Hindlimb muscle (tissue), 1 donor: ENCODE measurements at regions not wholly inside any gene's neighbourhood (a gene's known extent, or its start where the extent isn't known, plus 50 kb on each side); places are given as distances from the start of the nearest gene placed in this dataset.
"Not testable (repeated sequence)": the region's sequence is repeated elsewhere in the genome, so short reads cannot be mapped to it uniquely, and the experiment has no call there.

ENCODE experiments used
- DNase-seq: peaks from one replicate; pipeline ENCODE4 v3.0.0-alpha.2; 2013

GRCh38 chr12:105423237-105423636 lies 92.7 kb downstream of the C12orf75 start:
- DNase-seq, result no peak

DNA sequence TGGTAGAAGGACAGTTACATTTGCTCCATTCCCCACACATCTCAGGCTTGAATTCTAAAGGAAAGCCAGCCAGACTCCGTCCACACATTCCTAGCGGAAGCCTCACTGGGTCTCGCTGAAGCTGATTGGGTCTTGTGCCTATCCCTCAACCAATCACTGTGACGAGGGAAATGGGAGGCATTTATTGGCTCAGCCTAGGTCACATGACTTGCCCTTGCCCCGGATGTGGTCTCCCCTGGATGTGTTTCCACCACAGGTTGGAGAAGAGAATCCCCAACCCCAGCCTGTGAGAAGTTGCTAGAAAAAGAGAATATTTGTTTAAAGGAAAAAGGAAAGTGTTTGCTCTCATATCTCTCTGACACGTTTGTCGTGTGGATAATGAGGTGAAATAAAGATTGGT lies 93.4 kb downstream of the C12orf75 start:
- DNase-seq, result no peak

DNA sequence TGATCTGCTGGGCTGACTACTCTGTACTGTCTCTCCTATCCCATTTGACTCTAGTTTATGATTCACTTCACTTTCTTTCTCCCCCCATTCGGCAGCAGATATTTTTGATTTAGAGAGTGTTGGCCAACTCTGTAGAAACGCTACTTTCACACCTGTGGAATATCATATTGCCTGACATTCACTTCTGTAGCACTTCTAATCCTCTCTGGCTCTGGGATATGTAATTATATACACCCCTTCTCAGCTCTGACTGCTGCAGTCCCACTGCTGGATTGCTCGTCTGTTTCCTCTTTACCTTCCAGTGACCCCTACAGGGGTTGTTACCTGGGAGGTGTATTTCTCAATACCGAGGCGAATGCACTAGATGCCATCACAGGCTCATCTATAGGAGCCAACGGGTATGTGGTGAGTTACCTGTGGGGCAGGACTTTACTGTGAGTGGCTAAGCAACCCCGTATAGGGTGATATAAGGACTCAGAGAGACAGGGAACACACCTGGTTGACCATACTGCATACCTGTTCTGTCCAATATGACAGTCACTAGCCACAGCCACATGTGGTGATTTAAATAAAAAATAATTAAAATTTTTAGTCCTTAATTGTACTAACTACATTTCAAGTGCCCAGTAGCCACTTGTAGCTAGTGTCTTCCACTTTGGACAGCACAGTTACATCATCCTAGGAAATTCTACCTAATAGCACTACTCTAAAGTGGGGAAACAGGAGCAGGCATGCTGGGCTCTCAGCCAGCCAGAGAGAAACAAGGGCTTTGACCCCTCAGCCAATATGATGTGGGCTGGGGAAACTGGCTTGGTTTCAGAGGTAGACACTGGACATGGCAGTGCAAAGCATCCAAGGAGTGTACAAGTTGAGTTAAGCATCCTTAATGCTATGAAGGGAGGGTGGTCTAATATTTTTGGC lies 95.0 kb downstream of the C12orf75 start:
- no peak for DNase-seq

GRCh38 chr12:105426766-105427165 lies 96.3 kb downstream of the C12orf75 start:
- no peak for DNase-seq

DNA sequence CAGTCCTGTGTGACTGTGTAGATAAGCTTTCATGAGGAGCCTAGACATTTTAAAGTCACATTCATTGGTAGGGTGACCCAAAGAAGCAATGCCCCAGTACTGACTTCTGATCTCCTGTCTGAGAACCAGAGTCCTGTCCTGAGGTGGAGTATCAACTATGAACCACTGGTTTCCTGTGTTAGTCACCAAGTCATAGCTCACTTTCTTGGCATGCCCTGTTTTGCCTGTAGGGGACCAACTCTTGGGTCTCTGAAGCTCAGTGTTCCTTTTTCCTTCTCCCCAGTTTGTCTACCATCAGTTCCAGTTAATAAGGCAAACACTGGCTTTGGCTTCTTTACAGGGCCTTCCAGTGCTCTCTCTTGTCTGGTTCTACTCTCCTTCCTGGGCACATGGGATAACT lies 97.4 kb downstream of the C12orf75 start:
- DNase-seq, result no peak

GRCh38 chr12:105428793-105429395 lies 98.4 kb downstream of the C12orf75 start:
- DNase-seq, result no peak

GRCh38 chr12:105429511-105429910 lies 99.0 kb downstream of the C12orf75 start:
- DNase-seq, result no peak

GRCh38 chr12:105431537-105432100 lies 101.1 kb downstream of the C12orf75 start:
- DNase-seq, result no peak

GRCh38 chr12:105433804-105434203 lies 103.3 kb downstream of the C12orf75 start:
- DNase-seq, result no peak

GRCh38 chr12:105436636-105437035 lies 106.1 kb downstream of the C12orf75 start:
- DNase-seq, result no peak

GRCh38 chr12:105440037-105440664 lies 109.7 kb downstream of the C12orf75 start:
- DNase-seq, result no peak

DNA sequence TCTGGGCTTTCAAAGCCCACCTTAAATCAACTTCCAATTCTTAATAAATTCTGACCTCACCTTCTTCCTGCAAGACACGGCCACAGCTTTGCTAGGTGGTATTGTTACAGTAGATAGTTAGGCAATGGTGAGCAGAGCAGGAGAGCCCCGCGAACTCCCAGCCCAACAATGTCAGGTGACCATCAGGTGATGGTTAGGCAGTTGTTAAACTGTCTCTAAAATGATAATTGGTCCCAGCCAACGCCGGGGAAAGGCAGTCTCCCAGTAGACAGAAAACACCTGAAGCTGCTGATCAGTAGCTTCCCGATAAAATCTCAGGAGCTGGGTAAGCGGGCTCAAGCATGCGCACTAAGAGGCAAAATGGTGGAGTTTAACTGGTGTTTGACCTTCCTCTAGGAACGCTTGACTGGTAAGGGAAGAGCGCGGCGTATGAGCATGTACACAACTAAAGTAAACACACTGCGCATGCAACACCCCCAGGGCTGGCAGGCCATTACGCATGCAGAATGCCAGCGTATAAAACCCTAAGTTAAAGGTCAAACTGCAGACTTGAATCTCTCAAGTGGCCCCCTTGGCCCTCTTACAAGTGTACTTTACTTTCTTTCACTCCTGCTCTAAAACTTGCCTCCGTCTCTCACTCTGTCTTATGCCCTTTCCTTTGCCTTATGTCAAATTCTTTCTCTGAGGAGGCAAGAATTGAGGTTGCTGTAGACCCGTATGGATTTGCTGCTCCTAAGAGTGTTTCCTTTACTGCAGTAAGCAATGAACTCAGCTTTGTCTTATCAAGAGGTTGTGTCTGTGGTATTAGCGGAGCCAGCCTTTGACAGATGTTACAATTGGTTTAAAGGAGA lies 113.5 kb downstream of the C12orf75 start:
- no peak for DNase-seq

DNA sequence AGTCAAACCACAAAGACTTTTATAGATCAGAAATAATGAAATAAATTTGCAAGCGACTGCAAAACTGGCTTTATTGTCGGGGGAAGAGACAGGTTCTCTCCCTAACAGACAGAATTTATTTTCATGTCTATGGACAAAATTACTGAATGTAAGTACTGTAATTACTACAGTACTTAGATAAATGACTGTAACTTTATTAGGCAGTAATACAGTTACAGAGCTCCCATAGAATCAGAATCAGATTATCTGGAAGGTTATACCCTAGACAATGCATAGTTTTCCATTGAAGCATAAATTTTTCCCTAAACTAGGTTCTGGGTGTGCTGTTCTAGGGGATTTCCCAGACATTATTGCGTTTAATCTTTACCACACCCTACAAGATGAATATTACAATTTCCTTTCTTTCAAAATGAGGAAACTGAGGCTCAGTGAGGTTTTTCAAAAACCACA lies 114.2 kb downstream of the C12orf75 start:
- DNase-seq, result no peak

- no peak for DNase-seq
These were observed 114.8 kb downstream of the C12orf75 start for GRCh38 chr12:105445249-105445648.

DNA sequence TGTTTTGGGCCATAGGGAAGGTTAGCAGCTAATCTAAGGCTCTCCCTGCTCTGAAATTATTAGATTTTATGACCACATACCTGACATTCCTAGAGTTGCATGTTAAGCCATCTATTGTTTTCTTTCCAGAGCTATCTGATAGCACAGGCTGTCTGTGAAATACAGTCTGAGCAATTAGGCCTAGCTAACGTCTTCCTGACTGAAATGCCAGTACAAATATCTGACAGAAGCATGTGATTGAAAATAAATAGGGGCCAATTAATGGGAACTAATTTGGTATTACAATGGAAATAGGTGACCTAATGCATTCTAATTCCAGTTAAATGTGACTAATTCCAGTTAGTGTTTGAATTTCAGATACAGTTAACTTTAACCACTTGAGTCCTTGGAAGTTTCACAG lies 115.2 kb downstream of the C12orf75 start:
- DNase-seq, result no peak

GRCh38 chr12:105446460-105446859 lies 116.0 kb downstream of the C12orf75 start:
- DNase-seq, result not testable (repeated sequence)

- no peak for DNase-seq
These were observed 118.9 kb downstream of the C12orf75 start for GRCh38 chr12:105449431-105449830.

GRCh38 chr12:105451211-105451610 lies 120.7 kb downstream of the C12orf75 start:
- DNase-seq, result no peak

DNA sequence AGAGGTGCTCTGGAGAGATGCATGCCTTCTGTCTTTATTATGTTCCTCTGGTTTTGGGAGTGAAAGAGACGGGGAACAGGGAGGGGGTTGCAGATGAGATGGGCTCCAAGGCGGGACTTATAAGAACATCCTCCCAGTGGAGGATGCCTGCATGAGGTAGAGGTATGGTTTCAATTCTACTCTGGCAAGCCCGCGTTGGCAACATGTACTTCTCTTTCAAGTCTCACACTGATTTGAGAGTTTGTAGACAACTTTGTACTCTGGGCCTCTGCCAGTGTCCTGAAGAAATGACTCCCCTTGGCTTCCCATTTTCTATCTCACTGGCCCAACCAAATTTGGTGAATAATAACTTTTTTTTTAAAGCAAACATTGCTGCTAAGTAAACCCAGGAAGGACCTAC lies 121.3 kb downstream of the C12orf75 start:
- no peak for DNase-seq

DNA sequence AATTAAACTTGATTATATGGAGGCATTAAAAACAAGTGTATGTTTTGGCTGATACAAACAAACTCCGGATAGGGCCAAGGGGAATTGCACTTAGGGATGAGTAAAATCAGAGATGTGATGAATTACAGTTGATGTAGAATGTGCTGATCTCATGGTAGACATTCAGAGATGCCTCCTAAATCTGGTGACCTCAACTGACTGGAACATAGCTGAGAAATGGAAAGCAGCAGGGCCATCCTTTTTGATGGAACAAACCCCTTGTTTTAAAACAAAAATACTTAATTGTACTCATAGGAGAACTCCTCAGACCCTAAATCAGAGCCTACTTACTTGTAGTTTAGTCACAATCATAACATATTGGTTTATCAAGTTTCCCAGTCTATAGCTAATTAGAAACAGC lies 122.8 kb downstream of the C12orf75 start:
- no peak for DNase-seq

DNA sequence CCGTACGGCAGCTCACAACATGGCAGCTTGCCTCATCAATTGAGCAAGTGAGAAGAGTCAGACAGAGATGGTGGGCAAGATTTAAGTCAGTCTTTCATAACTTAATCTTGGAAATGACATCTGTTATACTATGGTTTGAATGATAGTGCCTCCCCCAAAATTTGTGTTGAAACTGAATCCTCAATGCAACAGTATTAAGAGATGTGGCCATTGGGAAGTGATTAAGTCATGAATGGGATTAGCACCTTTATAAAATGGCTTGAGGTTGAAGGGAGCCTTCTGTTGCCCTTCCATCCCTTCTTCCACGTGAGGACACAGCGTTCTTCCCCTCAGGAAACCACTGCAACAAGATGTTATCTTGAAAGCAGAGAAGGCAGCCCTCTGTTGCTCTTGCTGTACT lies 124.2 kb downstream of the C12orf75 start:
- no peak for DNase-seq

DNA sequence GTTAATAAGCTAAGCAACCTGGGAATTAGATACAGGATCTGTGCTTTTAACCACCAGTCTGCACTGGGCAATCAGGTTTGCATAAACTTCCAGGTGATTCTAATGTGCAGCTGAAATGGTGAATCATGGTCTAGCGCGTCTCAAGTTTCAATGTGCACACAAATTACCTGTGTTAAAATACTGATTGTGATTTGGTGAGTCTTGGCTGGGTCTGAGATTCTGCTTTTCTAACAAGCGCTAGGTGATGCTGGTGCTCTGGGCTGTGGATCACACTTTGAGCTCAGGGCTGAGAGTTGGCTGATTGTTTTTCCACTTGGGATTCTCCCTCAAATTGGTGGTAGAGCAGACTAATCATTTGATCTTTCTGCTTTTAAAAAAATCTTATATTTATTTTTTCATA lies 124.8 kb downstream of the C12orf75 start:
- DNase-seq, result no peak
